ENCODE measurements at regions not wholly inside any gene's neighbourhood (a gene's known extent, or its start where the extent isn't known, plus 50 kb on each side); places are given as distances from the start of the nearest gene placed in this dataset.

DNA sequence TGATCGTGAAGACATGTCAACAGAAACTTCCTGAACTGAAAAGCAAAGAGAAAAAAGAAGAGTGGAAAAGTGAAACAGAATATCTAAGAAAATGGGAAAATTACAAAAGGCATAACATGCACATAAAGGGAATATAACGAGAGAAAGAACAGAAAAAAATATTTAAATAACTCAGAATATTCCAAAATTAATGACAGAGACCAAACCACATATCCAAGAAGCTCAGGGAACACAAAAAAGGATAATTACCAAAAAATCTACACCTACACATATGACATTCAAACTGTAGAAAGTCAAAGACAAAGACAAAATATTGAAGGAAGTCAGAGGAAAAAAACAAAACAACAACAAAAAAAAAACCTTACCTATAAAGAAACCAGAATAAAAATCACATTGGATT lies 105.5 kb downstream of the OR13A1 start:
- Histone ChIP-seq H3K79me1 (ENCODE audit: low read depth, low read length) (peaks cover 2% of the 10 kb centered on the region), H3K27ac (replicated peaks; ENCODE audit: low read length) (no peak overlapping the region), H2BK5ac (ENCODE audit: low read length) (no peak overlapping the region), H3K27me3 (ENCODE audit: control insufficient read depth in 3 of 3, insufficient read depth in 3 of 3, low read depth in 1 of 3, low read length in 3 of 3) (no peaks in the 10 kb centered on the region), H3K36me3 (replicated peaks in 1 of 2; ENCODE audit: control insufficient read depth in 2 of 2, insufficient read depth in 2 of 2, low read length in 2 of 2) (no peaks in the 10 kb centered on the region), H3K9me3 (replicated peaks in 1 of 2; ENCODE audit: control insufficient read depth in 2 of 2, insufficient read depth in 1 of 2, low read depth in 1 of 2, low read length in 2 of 2) (no peaks in the 10 kb centered on the region), H3K4me3 (ENCODE audit: low read length in 2 of 2) (no peak overlapping the region), H4K8ac (ENCODE audit: low read depth, low read length) (no peak overlapping the region), H2AK5ac (ENCODE audit: low read depth, low read length) (no peak overlapping the region), H3K4me2 (ENCODE audit: insufficient read depth, low read length, poor library complexity, severe bottlenecking) (no peak overlapping the region), H3K9ac (ENCODE audit: low read depth, low read length, poor library complexity) (no peak overlapping the region), H2BK12ac (ENCODE audit: low read length) (no peak overlapping the region), H3K23ac (ENCODE audit: low read depth, low read length, poor library complexity) (no peak overlapping the region), H3K4me1 (ENCODE audit: control insufficient read depth in 2 of 2, insufficient read depth in 1 of 2, low read depth in 1 of 2, low read length in 2 of 2) (no peaks in the 10 kb centered on the region), H4K91ac (ENCODE audit: low read depth, low read length, poor library complexity) (no peak overlapping the region), H3K14ac (ENCODE audit: low read length) (no peak overlapping the region), H3K18ac (ENCODE audit: low read length) (no peak overlapping the region), H2BK120ac (ENCODE audit: low read depth, low read length) (no peak overlapping the region), H2BK15ac (ENCODE audit: low read length) (no peak overlapping the region), H2AFZ (ENCODE audit: low read length) (no peak overlapping the region), H3K4ac (ENCODE audit: low read length) (no peak overlapping the region)
- DNase-seq (ENCODE audit: low spot score) = no peak
- WGBS, 2 donors (ENCODE audit: extremely low coverage in 2 of 2, insufficient read length in 2 of 2, insufficient replicate concordance in 1 of 2) = no CpG with 5 or more reads among the region's 2 CpGs

DNA sequence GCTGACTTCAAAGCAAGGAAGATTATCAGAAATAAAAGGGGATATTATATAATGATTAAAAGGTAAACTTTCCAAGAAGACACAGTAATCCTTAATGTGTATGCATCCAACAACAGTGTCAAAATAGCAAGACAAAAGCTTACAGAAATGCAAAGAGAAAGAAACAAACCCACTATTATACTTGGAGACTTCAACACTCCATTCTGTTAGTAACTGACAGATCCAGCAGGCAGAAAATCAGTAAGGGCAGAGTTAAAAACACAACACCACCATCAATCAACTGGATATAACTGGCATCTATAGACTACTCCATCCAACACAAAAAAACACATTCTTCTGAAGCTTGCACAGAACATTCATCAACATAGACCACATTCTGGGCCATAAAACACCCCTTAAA lies 103.8 kb downstream of the OR13A1 start:
- no peak overlapping the region for H3K4ac ChIP-seq (ENCODE audit: low read length)
- no peak overlapping the region for H3K27ac ChIP-seq (replicated peaks; ENCODE audit: low read length)
- H3K9me3 ChIP-seq (replicated peaks in 1 of 2; ENCODE audit: control insufficient read depth in 2 of 2, insufficient read depth in 1 of 2, low read depth in 1 of 2, low read length in 2 of 2) = no peaks in the 10 kb centered on the region

DNA sequence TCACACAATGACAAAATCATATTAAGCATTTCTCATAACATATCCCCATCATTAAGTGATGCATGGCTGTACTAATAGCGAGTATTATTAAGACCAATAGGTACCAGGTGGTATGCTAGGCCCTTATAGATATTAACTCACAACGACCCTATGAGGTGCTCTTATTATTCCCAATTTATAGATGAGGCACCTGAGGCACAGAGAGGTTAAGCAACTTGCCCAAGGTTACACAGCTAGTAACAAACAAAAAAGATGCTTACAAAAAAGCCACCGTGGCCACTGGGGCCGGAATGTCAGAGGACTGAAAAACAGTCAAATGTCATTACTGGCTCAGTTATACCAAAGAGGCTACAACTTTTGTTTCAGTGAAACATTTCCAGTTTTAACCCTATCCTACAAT lies 96.0 kb downstream of the OR13A1 start:
- Histone ChIP-seq H4K8ac (ENCODE audit: low read depth, low read length) (no peak overlapping the region), H3K9ac (ENCODE audit: low read depth, low read length, poor library complexity) (no peak overlapping the region), H2BK12ac (ENCODE audit: low read length) (no peak overlapping the region), H3K18ac (ENCODE audit: low read length) (no peak overlapping the region), H4K91ac (ENCODE audit: low read depth, low read length, poor library complexity) (no peak overlapping the region), H3K36me3 (replicated peaks in 1 of 2; ENCODE audit: control insufficient read depth in 2 of 2, insufficient read depth in 2 of 2, low read length in 2 of 2) (no peaks in the 10 kb centered on the region), H2BK15ac (ENCODE audit: low read length) (no peak overlapping the region), H2AK5ac (ENCODE audit: low read depth, low read length) (no peak overlapping the region), H3K27me3 (ENCODE audit: control insufficient read depth in 3 of 3, insufficient read depth in 3 of 3, low read depth in 1 of 3, low read length in 3 of 3) (no peaks in the 10 kb centered on the region), H3K23ac (ENCODE audit: low read depth, low read length, poor library complexity) (no peak overlapping the region), H3K4me2 (ENCODE audit: insufficient read depth, low read length, poor library complexity, severe bottlenecking) (no peak overlapping the region), H3K14ac (ENCODE audit: low read length) (no peak overlapping the region), H3K9me3 (replicated peaks in 1 of 2; ENCODE audit: control insufficient read depth in 2 of 2, insufficient read depth in 1 of 2, low read depth in 1 of 2, low read length in 2 of 2) (peaks cover 0 to 2% of the 10 kb centered on the region in 2 donors), H2BK5ac (ENCODE audit: low read length) (no peak overlapping the region), H3K4ac (ENCODE audit: low read length) (no peak overlapping the region), H3K79me1 (ENCODE audit: low read depth, low read length) (no peaks in the 10 kb centered on the region), H3K4me1 (ENCODE audit: control insufficient read depth in 2 of 2, insufficient read depth in 1 of 2, low read depth in 1 of 2, low read length in 2 of 2) (no peaks in the 10 kb centered on the region), H2BK120ac (ENCODE audit: low read depth, low read length) (no peak overlapping the region), H2AFZ (ENCODE audit: low read length) (no peak overlapping the region), H3K4me3 (ENCODE audit: low read length in 2 of 2) (no peak overlapping the region), H3K27ac (replicated peaks; ENCODE audit: low read length) (no peak overlapping the region)
- no CpG with 5 or more reads among the region's 4 CpGs for WGBS, 2 donors (ENCODE audit: extremely low coverage in 2 of 2, insufficient read length in 2 of 2, insufficient replicate concordance in 1 of 2)
- no peak for DNase-seq (ENCODE audit: low spot score)

More for the DNA sequence above, 103.8 kb downstream of the OR13A1 start:
- no peaks in the 10 kb centered on the region for H3K36me3 ChIP-seq (replicated peaks in 1 of 2; ENCODE audit: control insufficient read depth in 2 of 2, insufficient read depth in 2 of 2, low read length in 2 of 2)
- H3K18ac ChIP-seq (ENCODE audit: low read length) = no peak overlapping the region
- H2AK5ac ChIP-seq (ENCODE audit: low read depth, low read length) = no peak overlapping the region
- H4K8ac ChIP-seq (ENCODE audit: low read depth, low read length) = no peak overlapping the region
- no peak overlapping the region for H2BK15ac ChIP-seq (ENCODE audit: low read length)
- H3K4me1 ChIP-seq (ENCODE audit: control insufficient read depth in 2 of 2, insufficient read depth in 1 of 2, low read depth in 1 of 2, low read length in 2 of 2) = no peaks in the 10 kb centered on the region
- H3K14ac ChIP-seq (ENCODE audit: low read length) = no peak overlapping the region
- H3K4me2 ChIP-seq (ENCODE audit: insufficient read depth, low read length, poor library complexity, severe bottlenecking) = no peak overlapping the region
- no peak overlapping the region for H2AFZ ChIP-seq (ENCODE audit: low read length)
- H2BK120ac ChIP-seq (ENCODE audit: low read depth, low read length) = no peak overlapping the region
- no peaks in the 10 kb centered on the region for H3K27me3 ChIP-seq (ENCODE audit: control insufficient read depth in 3 of 3, insufficient read depth in 3 of 3, low read depth in 1 of 3, low read length in 3 of 3)
- DNase-seq (ENCODE audit: low spot score) = no peak
- H3K23ac ChIP-seq (ENCODE audit: low read depth, low read length, poor library complexity) = no peak overlapping the region
- H3K4me3 ChIP-seq (ENCODE audit: low read length in 2 of 2) = no peak overlapping the region
- no peak overlapping the region for H4K91ac ChIP-seq (ENCODE audit: low read depth, low read length, poor library complexity)
- H3K9ac ChIP-seq (ENCODE audit: low read depth, low read length, poor library complexity) = no peak overlapping the region
- no peak overlapping the region for H2BK12ac ChIP-seq (ENCODE audit: low read length)
- no peaks in the 10 kb centered on the region for H3K79me1 ChIP-seq (ENCODE audit: low read depth, low read length)
- no peak overlapping the region for H2BK5ac ChIP-seq (ENCODE audit: low read length)

DNA sequence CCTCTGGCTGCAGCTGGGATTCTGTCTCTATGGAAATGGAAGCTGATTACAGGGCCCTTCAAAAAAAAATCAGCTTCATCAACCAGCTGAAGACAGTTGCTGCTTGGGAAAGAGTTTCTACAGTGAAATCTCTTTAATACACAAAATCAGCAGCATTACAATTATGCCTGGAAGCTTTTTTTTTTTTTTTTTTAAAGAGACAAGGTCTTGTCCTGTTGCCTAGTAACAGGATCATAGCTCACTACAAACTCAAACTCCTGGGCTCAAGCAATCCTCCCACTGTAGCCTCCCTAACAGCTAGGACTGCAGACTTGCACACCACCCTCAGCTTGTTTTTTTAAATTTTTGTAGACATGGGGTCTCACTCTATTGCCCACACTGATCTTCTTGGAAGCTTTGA lies 94.5 kb downstream of the OR13A1 start:
- Histone ChIP-seq H3K18ac (ENCODE audit: low read length) (no peak overlapping the region), H3K27ac (replicated peaks; ENCODE audit: low read length) (no peak overlapping the region), H3K9ac (ENCODE audit: low read depth, low read length, poor library complexity) (no peak overlapping the region), H3K4me3 (ENCODE audit: low read length in 2 of 2) (no peak overlapping the region), H3K4me1 (ENCODE audit: control insufficient read depth in 2 of 2, insufficient read depth in 1 of 2, low read depth in 1 of 2, low read length in 2 of 2) (no peaks in the 10 kb centered on the region), H2BK120ac (ENCODE audit: low read depth, low read length) (no peak overlapping the region), H4K8ac (ENCODE audit: low read depth, low read length) (no peak overlapping the region), H2AFZ (ENCODE audit: low read length) (no peak overlapping the region), H2AK5ac (ENCODE audit: low read depth, low read length) (no peak overlapping the region), H2BK15ac (ENCODE audit: low read length) (no peak overlapping the region), H3K27me3 (ENCODE audit: control insufficient read depth in 3 of 3, insufficient read depth in 3 of 3, low read depth in 1 of 3, low read length in 3 of 3) (no peaks in the 10 kb centered on the region), H4K91ac (ENCODE audit: low read depth, low read length, poor library complexity) (no peak overlapping the region), H3K23ac (ENCODE audit: low read depth, low read length, poor library complexity) (no peak overlapping the region), H3K79me1 (ENCODE audit: low read depth, low read length) (no peaks in the 10 kb centered on the region), H2BK12ac (ENCODE audit: low read length) (no peak overlapping the region), H3K4me2 (ENCODE audit: insufficient read depth, low read length, poor library complexity, severe bottlenecking) (no peak overlapping the region), H3K36me3 (replicated peaks in 1 of 2; ENCODE audit: control insufficient read depth in 2 of 2, insufficient read depth in 2 of 2, low read length in 2 of 2) (no peaks in the 10 kb centered on the region), H3K14ac (ENCODE audit: low read length) (no peak overlapping the region), H3K4ac (ENCODE audit: low read length) (no peak overlapping the region), H3K9me3 (replicated peaks in 1 of 2; ENCODE audit: control insufficient read depth in 2 of 2, insufficient read depth in 1 of 2, low read depth in 1 of 2, low read length in 2 of 2) (peaks cover 0 to 2% of the 10 kb centered on the region in 2 donors), H2BK5ac (ENCODE audit: low read length) (no peak overlapping the region)
- no peak for DNase-seq (ENCODE audit: low spot score)

Measured in neuronal stem cell (in vitro differentiated cells).